GM23248 (cell line): ENCODE measurements at regions not wholly inside any gene's neighbourhood (a gene's known extent, or its start where the extent isn't known, plus 50 kb on each side); places are given as distances from the start of the nearest gene placed in this dataset.

Experiments used
- DNase-seq: peaks from one replicate; pipeline ENCODE4 v3.0.0-alpha.2; 2015
- H2AFZ ChIP-seq: fragments of 200-600 bp; sonication (generic); 2 replicates; pipeline ENCODE4 v1.6.1; 2016; ENCODE audit warnings: antibody characterized with exemption
- H3F3A ChIP-seq: fragments of 200-600 bp; sonication (generic); 2 replicates; pipeline ENCODE4 v1.6.1; 2016; ENCODE audit warnings: mild to moderate bottlenecking, antibody characterized with exemption, mixed run types; ENCODE audit not compliant: insufficient read depth
- H3K27ac ChIP-seq: fragments of 200-600 bp; sonication (generic); 2 replicates; pipeline ENCODE4 v1.5.1; 2016; ENCODE audit warnings: mild to moderate bottlenecking
- H3K27me3 ChIP-seq: fragments of 200-600 bp; sonication (generic); replicated peaks from 2 replicates; pipeline ENCODE4 v1.6.1; 2016; ENCODE audit warnings: mild to moderate bottlenecking; ENCODE audit not compliant: insufficient read depth
- H3K36me3 ChIP-seq: fragments of 200-600 bp; sonication (generic); 2 replicates; pipeline ENCODE4 v1.6.1; 2016; ENCODE audit warnings: low read depth, mild to moderate bottlenecking
- H3K4me1 ChIP-seq: fragments of 200-600 bp; sonication (generic); 2 replicates; pipeline ENCODE4 v1.6.1; 2016; ENCODE audit warnings: mild to moderate bottlenecking; ENCODE audit not compliant: insufficient read depth
- H3K4me2 ChIP-seq: fragments of 200-600 bp; sonication (generic); one replicate; pipeline ENCODE4 v1.6.1; 2016; ENCODE audit warnings: mild to moderate bottlenecking; ENCODE audit not compliant: unreplicated experiment
- H3K4me3 ChIP-seq: fragments of 200-600 bp; sonication (generic); 2 replicates; pipeline ENCODE4 v1.5.1; 2016; ENCODE audit warnings: mild to moderate bottlenecking
- H3K79me2 ChIP-seq: fragments of 200-600 bp; sonication (generic); 2 replicates; pipeline ENCODE4 v1.6.1; 2016; ENCODE audit warnings: mild to moderate bottlenecking; ENCODE audit not compliant: insufficient read depth
- H3K9ac ChIP-seq: fragments of 200-600 bp; sonication (generic); 2 replicates; pipeline ENCODE4 v1.6.1; 2016; ENCODE audit warnings: mild to moderate bottlenecking
- H3K9me2 ChIP-seq: fragments of 200-600 bp; sonication (generic); 2 replicates; pipeline ENCODE4 v1.6.1; 2016; ENCODE audit warnings: mixed run types, mild to moderate bottlenecking, moderate library complexity; ENCODE audit not compliant: insufficient read depth
- H3K9me3 ChIP-seq: fragments of 200-600 bp; sonication (generic); one replicate; pipeline ENCODE4 v1.6.1; 2017; ENCODE audit warnings: low read depth
- H4K20me1 ChIP-seq: fragments of 200-600 bp; sonication (generic); 2 replicates; pipeline ENCODE4 v1.6.0; 2016; ENCODE audit not compliant: insufficient read depth
- EZH2 ChIP-seq: fragments of 200-600 bp; sonication (generic); IDR thresholded peaks from 2 replicates; pipeline ENCODE4 v1.6.1; 2018; ENCODE audit warnings: antibody characterized with exemption, mild to moderate bottlenecking; ENCODE audit not compliant: insufficient read depth, poor library complexity, severe bottlenecking
- EZH2phosphoT487 ChIP-seq: fragments of 200-600 bp; sonication (generic); IDR thresholded peaks from 2 replicates; pipeline ENCODE4 v1.6.1; 2018; ENCODE audit warnings: antibody characterized with exemption, moderate library complexity, mild to moderate bottlenecking, low read depth; ENCODE audit not compliant: insufficient read depth
- WGBS, 2 experiments: methylation state at CpG; one replicate each; pipeline ENCODE4 v1.1.6; 2015 to 2017; ENCODE audit warnings: low lambda C conversion rate in 2 of 2, low coverage in 1 of 2; ENCODE audit errors: missing lambda C conversion rate in 2 of 2; 5-methylcytosine and 5-hydroxymethylcytosine counted together
- in situ Hi-C: fragments of 300-500 bp; cut with MboI; formaldehyde crosslinking; loops from 2 replicates; pipeline ENCODE4 v1.15.0; 2020

DNA sequence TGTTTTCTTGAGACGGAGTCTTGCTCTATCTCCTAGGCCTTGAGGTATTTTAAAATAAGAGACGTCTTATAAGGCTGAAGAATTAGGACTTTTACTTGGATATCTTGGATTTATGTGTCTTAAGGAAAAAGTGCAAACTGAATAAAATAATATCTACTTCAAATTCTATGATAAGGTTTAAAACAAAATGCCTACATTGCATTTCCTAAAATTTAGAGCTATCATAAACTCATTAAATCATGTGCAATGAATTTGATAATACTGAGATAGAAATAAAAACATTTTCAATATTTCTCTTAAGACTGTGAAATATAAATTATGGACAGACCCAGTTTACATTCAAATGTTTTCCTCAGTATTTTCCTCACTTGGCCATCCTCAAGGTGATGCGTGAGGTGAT is 729.5 kb upstream of the LMO3 start:
- Histone ChIP-seq H3K9me3 (peaks cover 3% of the 10 kb centered on the region), H3F3A (no peaks in the 10 kb centered on the region), H3K4me3 (no peak overlapping the region), H3K79me2 (no peaks in the 10 kb centered on the region), H3K36me3 (no peaks in the 10 kb centered on the region), H3K27ac (no peak overlapping the region), H2AFZ (no peak overlapping the region), H3K4me1 (no peaks in the 10 kb centered on the region), H3K9ac (no peak overlapping the region), H3K4me2 (no peak overlapping the region), H4K20me1 (no peaks in the 10 kb centered on the region), H3K27me3 (no peaks in the 10 kb centered on the region), H3K9me2 (no peaks in the 10 kb centered on the region)
- DNase-seq, result no peak
- no peak for TF ChIP-seq EZH2phosphoT487
- in situ Hi-C loops, result no loop called here
- 18 to 26% methylated on average over 3 of the region's 3 CpGs for whole genome bisulfite sequencing, 2 experiments

DNA sequence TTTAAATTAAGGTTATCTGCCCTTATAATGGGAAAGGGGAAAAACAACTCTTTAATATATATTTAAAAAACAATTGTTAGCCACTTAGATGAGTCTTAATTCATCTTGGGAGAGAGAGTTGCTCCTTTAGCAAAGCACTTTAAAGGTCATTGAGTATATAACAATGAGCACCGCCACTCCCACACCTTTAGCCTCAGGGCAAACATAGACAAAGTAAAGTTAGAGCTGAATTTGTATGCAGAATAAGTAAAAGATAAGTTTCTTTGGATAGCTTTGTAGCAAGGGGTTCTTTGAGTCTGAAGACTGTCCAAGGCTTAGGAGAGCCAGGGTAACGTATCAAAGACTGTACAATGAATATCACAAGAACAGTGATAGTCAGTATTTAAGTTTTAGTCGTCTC is 728.8 kb upstream of the LMO3 start:
- in situ Hi-C loops, result no loop called here
- Histone ChIP-seq H2AFZ (no peak overlapping the region), H3K4me3 (no peak overlapping the region), H3K9me3 (peaks cover 3% of the 10 kb centered on the region), H3K27me3 (no peaks in the 10 kb centered on the region), H3K27ac (no peak overlapping the region), H3K36me3 (no peaks in the 10 kb centered on the region), H3K4me1 (no peaks in the 10 kb centered on the region), H3F3A (no peaks in the 10 kb centered on the region), H3K79me2 (no peaks in the 10 kb centered on the region), H3K9me2 (no peaks in the 10 kb centered on the region), H4K20me1 (no peaks in the 10 kb centered on the region), H3K4me2 (no peak overlapping the region), H3K9ac (no peak overlapping the region)
- no peak for DNase-seq
- WGBS, 2 experiments, result 16 to 25% methylated on average over 3 of the region's 3 CpGs
- TF ChIP-seq EZH2phosphoT487, result no peak
- TF ChIP-seq EZH2, result no peak

GRCh38 chr12:17333287-17333686 is 727.3 kb upstream of the LMO3 start:
- Histone ChIP-seq H3F3A (no peaks in the 10 kb centered on the region), H3K9me3 (peaks cover 3% of the 10 kb centered on the region)

DNA sequence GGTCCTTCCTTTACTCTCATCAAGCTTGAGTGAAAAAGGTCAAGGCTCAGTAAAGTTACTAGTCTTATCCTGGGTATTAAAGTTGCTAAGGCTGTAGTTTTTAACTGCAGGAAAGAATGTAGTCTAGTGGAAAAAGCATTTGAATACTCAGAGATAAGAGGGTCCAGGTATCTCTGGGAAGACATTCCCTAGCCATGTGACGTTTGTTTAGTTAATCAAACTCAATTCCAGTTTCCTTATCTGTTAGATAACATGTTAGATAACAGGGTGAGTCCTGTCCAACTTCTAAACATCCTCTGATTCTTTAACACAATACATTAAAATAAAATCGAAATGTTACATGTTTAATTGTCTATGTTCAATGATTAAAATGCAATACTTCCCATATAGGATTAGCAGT is 720.7 kb upstream of the LMO3 start:
- Histone ChIP-seq H3K9me2 (no peaks in the 10 kb centered on the region), H3F3A (no peaks in the 10 kb centered on the region), H3K4me3 (no peak overlapping the region), H3K27ac (no peak overlapping the region), H3K9ac (no peak overlapping the region), H3K79me2 (no peaks in the 10 kb centered on the region), H3K27me3 (no peaks in the 10 kb centered on the region), H3K9me3 (no peaks in the 10 kb centered on the region), H3K4me1 (no peaks in the 10 kb centered on the region), H4K20me1 (no peaks in the 10 kb centered on the region), H3K4me2 (no peak overlapping the region), H2AFZ (no peak overlapping the region), H3K36me3 (no peaks in the 10 kb centered on the region)
- in situ Hi-C loops, result no loop called here
- no peak for DNase-seq
- 0% methylated on average over 2 of the region's 2 CpGs for WGBS, 2 experiments
- no peak for TF ChIP-seq EZH2
- no peak for TF ChIP-seq EZH2phosphoT487

More at GRCh38 chr12:17333287-17333686, 727.3 kb upstream of the LMO3 start:
- H3K27ac ChIP-seq, result no peak overlapping the region
- H3K79me2 ChIP-seq, result no peaks in the 10 kb centered on the region
- H2AFZ ChIP-seq, result no peak overlapping the region
- H3K4me3 ChIP-seq, result no peak overlapping the region
- no peak for TF ChIP-seq EZH2phosphoT487
- no peak for TF ChIP-seq EZH2
- no peaks in the 10 kb centered on the region for H3K27me3 ChIP-seq
- in situ Hi-C loops, result no loop called here
- no peaks in the 10 kb centered on the region for H3K36me3 ChIP-seq
- 41 to 43% methylated on average over 3 of the region's 3 CpGs for WGBS, 2 experiments
- H3K4me1 ChIP-seq, result no peaks in the 10 kb centered on the region
- no peak overlapping the region for H3K9ac ChIP-seq
- H4K20me1 ChIP-seq, result no peaks in the 10 kb centered on the region
- DNase-seq, result no peak
- H3K4me2 ChIP-seq, result no peak overlapping the region
- no peaks in the 10 kb centered on the region for H3K9me2 ChIP-seq

DNA sequence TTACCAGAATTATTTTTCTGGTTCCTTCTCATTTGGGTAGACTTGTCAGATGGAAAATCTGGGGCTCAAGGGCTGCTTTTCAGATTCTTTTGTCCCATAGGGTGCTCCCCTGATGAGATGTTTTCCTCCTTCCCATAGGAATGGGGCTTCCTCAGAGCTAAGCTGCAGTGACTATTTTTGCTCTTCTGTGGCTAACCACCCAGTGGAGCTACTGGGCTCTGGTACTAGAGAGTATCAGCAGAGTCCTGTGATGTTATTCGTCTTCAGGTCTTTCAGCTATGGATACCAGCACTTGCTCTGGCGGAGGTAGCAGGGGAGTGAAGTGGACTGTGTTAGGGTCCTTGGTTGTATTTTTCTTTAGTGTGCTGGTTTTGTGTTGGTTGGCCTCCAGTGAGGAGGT is 716.1 kb upstream of the LMO3 start:
- H3K79me2 ChIP-seq, result no peaks in the 10 kb centered on the region
- H3K27ac ChIP-seq, result no peak overlapping the region
- no peak overlapping the region for H2AFZ ChIP-seq
- H3K9me3 ChIP-seq, result peaks cover 5% of the 10 kb centered on the region
- no peaks in the 10 kb centered on the region for H3K9me2 ChIP-seq
- DNase-seq, result no peak
- H3K4me3 ChIP-seq, result no peak overlapping the region
- TF ChIP-seq EZH2phosphoT487 (no peak), EZH2 (no peak)
- H3K9ac ChIP-seq, result no peak overlapping the region
- H3K4me2 ChIP-seq, result no peak overlapping the region
- H3K36me3 ChIP-seq, result no peaks in the 10 kb centered on the region
- H4K20me1 ChIP-seq, result no peaks in the 10 kb centered on the region
- WGBS, 2 experiments, result 21 to 26% methylated on average over 2 of the region's 2 CpGs
- H3K27me3 ChIP-seq, result no peaks in the 10 kb centered on the region
- in situ Hi-C loops, result no loop called here
- no peaks in the 10 kb centered on the region for H3F3A ChIP-seq
- H3K4me1 ChIP-seq, result no peaks in the 10 kb centered on the region
